D721Med (cell line): ENCODE measurements at regions not wholly inside any gene's neighbourhood (a gene's known extent, or its start where the extent isn't known, plus 50 kb on each side); places are given as distances from the start of the nearest gene placed in this dataset.

ENCODE experiments used
- DNase-seq: peaks from one replicate; pipeline ENCODE4 v3.0.0; 2011; ENCODE audit warnings: low spot score; ENCODE audit not compliant: insufficient read length
- FAIRE-seq: peaks from 2 replicates; lab custom pipeline; 2011; peaks lifted over from hg19 to GRCh38; lab: Jason Lieb, UNC
- TF ChIP-seq, protein P1 (sequence below): IDR thresholded peaks from 2 replicates; pipeline ENCODE4 v1.5.1; 2012; ENCODE audit warnings: mild to moderate bottlenecking, control low read depth; ENCODE audit not compliant: insufficient read depth; ENCODE audit errors: missing control alignments

DNA sequence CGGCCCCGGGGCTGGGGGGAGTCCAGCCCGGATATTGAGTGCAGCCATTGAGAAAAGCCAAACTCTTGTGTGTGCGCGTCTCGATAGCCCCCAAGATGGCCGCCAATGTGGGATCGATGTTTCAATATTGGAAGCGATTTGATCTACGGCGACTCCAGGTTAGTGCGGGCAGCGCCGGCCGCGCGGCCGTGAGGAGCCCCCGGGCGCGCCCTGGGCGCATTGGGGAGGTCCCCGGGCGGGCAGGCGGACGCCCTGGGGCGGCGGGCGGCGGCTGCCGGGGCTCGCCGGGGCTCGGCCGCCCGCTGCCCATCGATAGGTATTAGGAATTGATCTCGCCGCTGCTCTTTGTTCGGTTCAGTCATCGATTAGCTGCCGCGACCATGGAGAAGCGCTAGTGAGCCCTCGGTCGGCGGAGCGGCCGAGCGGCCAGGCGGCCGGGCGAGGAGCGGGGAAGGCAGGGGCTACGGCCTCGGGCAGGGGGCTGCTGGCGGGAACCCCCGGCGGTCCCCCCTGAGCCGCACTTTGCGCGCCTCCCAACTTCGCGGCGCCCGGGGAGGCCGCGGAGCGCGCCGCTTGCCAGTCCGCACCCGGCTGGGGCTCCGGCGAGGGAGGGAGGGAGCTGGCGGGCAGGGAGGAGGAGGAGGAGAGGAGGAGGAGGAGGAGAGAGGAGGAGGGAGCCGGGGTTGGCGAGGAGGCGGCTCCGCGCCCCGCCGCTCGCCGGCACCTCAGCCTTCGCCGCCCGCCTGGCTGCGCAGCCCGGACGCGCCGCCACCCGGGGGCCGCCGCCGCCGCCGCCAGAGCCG is 113.9 kb upstream of the MYL2 start, which contains the start of gene CUX2:
Gene CUX2 (plus strand): TSS at position 83 of the 803 bp plus-strand sequence.
- TF ChIP-seq, protein P1, sequence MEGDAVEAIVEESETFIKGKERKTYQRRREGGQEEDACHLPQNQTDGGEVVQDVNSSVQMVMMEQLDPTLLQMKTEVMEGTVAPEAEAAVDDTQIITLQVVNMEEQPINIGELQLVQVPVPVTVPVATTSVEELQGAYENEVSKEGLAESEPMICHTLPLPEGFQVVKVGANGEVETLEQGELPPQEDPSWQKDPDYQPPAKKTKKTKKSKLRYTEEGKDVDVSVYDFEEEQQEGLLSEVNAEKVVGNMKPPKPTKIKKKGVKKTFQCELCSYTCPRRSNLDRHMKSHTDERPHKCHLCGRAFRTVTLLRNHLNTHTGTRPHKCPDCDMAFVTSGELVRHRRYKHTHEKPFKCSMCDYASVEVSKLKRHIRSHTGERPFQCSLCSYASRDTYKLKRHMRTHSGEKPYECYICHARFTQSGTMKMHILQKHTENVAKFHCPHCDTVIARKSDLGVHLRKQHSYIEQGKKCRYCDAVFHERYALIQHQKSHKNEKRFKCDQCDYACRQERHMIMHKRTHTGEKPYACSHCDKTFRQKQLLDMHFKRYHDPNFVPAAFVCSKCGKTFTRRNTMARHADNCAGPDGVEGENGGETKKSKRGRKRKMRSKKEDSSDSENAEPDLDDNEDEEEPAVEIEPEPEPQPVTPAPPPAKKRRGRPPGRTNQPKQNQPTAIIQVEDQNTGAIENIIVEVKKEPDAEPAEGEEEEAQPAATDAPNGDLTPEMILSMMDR: no peak
- DNase-seq (no peak), FAIRE-seq (no peak)

DNA sequence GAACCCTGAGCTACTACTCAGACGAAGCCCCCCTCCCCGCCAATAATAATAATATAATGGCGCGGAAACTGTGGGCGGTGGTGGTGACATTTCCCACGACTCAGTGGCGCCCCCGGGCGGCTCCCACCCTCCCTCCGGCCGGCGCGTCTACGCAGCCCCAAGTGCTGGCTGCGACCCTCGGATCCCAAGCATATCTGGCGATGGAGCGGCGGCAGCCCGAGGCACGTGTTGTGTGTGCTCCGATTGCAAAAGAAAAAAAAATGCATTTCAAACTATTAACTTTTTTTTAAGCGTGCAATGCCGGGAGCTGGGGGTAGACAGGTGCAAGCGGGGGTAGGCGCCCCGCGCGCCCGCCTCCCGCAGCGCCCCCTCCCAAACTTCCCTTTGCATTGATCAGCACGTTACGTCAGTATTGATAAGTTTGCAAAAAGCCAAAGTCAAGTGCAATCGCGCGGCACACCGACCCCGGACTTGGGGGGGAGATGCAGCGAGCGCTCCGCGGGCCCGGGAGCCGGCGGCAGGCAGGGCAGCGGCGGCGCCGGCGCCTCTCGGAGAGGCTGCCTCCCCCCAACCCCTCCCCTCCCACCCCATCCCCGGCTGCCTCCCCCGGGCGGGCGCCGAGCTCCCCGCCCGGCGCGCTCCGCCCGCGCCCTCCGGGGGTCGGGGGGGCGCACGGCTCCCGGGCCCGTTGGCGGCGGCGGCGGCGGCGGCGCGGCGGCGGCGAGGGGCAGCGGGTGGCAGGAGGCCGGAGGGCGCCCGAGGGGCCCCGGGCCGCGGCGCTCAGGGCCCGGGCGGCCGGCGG is 113.1 kb upstream of the MYL2 start:
- DNase-seq: no peak
- FAIRE-seq: no peak
- TF ChIP-seq, protein P1: peak; percentile 50

DNA sequence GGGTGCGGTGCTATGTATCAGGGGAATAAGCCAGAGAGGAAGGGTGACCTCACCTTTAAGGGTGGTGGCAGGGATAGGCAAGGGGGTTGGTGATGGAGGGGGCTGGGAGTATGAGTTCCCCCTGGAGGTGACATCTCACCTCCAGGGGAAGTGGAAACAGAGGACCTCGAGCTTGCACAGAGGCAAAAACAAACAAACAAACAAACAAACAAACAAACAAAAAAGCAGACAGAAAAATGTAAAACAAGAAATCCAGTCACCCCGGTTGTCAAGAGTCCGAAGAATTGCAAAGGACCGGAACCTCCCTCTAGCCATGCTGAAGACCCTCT is 112.2 kb upstream of the MYL2 start:
- FAIRE-seq: no peak
- no peak for DNase-seq
- TF ChIP-seq, protein P1: no peak

DNA sequence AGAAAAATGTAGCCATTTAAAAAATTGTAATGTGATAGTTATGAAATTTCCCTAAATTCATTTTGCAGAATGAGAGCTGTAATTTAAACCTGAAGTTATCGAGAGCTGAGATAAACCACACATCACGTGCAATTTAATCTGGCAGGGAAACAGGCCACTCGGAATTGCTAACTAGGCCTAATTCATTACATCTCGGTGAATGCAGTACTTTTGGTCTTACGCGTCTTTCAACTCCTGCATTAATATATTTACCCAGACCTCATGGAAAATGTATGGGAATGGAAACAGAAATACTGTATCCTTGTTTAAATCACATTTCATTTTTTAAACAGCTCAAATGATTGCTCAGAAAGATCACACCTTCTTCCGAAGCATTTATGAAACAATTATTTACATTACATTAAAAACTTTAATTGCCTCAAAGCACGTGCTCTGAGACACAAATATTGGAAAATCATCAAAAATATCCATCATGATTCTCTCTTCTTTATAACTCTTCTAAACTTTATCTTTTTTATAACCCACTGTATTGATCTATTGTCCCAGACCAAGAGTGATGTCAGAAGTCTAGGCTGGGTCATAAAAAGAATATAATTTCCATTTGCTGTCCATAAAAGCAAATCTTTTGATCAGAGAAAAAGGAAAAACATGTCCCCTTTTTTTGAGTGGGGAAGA is 111.7 kb upstream of the MYL2 start:
- FAIRE-seq: no peak
- no peak for DNase-seq
- TF ChIP-seq, protein P1: no peak

DNA sequence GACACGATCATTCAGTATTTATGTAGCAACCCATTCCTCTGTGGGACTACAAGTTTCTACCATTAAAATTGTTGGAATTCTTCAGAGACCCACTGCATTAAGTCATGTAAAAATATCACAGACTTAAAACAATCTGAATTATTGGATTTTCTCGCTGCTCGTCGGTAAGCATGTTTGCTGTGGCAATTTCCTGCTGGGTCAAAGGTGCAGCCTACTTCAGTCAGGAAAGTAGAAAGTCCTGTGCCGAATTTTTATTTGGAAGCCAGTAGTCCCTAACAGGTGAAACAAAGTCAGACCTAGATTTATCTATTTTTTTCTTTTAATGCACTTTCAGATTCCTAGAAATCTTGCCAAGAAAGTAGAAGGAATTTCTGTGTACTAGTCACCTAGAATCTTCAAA is 110.4 kb upstream of the MYL2 start:
- DNase-seq (no peak), FAIRE-seq (no peak)
- TF ChIP-seq, protein P1: no peak

DNA sequence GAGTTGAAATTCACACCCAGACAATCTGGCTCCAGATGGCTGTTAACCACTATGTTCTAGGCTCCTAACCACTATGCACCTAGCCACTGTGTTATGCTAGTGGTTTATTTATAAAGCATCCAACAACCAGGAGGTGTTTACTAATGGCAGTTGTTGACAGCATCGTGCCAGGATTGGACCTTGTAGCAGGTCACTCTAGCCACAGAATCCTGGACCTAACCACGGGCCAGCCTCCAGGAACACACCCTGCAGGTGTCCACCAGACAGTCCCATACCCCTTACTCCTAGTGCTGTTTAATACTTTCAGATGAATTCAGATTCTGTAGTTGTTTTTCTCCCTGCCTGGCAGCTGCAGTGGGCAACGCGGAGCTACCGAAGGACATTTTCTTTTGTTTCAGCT is 109.4 kb upstream of the MYL2 start:
- FAIRE-seq (no peak), DNase-seq (no peak)
- TF ChIP-seq, protein P1: no peak
